ENCODE measurements at regions not wholly inside any gene's neighbourhood (a gene's known extent, or its start where the extent isn't known, plus 50 kb on each side); places are given as distances from the start of the nearest gene placed in this dataset.

- H3K27me3 ChIP-seq (ENCODE audit: control insufficient read depth, insufficient read depth, low read length): no peaks in the 10 kb centered on the region
- intact Hi-C loops (cut with DNase I): no loop called here
- no peaks in the 10 kb centered on the region for H3K36me3 ChIP-seq (ENCODE audit: control insufficient read depth in 2 of 3, insufficient read depth in 3 of 3, low read length in 3 of 3)
- no peaks in the 10 kb centered on the region for H3K4me1 ChIP-seq (ENCODE audit: control insufficient read depth in 2 of 3, insufficient read depth in 2 of 3, low read depth in 1 of 3, low read length in 3 of 3)
- FAIRE-seq (no peak), DNase-seq (no peak)
- no peak overlapping the region for H3K27ac ChIP-seq (ENCODE audit: low read depth in 2 of 2, low read length in 2 of 2)
- TF ChIP-seq, protein P1, sequence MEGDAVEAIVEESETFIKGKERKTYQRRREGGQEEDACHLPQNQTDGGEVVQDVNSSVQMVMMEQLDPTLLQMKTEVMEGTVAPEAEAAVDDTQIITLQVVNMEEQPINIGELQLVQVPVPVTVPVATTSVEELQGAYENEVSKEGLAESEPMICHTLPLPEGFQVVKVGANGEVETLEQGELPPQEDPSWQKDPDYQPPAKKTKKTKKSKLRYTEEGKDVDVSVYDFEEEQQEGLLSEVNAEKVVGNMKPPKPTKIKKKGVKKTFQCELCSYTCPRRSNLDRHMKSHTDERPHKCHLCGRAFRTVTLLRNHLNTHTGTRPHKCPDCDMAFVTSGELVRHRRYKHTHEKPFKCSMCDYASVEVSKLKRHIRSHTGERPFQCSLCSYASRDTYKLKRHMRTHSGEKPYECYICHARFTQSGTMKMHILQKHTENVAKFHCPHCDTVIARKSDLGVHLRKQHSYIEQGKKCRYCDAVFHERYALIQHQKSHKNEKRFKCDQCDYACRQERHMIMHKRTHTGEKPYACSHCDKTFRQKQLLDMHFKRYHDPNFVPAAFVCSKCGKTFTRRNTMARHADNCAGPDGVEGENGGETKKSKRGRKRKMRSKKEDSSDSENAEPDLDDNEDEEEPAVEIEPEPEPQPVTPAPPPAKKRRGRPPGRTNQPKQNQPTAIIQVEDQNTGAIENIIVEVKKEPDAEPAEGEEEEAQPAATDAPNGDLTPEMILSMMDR (IDR thresholded peaks at IDR 0.05; ENCODE audit: borderline replicate concordance, extremely low read depth, insufficient read depth): no peak
- no peak overlapping the region for H3K4me3 ChIP-seq (ENCODE audit: low read length in 3 of 3)
- no peaks in the 10 kb centered on the region for H3K9me3 ChIP-seq (ENCODE audit: control insufficient read depth in 2 of 3, insufficient read depth in 1 of 3, low read length in 3 of 3)
- no peak overlapping the region for H3K9ac ChIP-seq (ENCODE audit: low read length in 3 of 3)
Measured at GRCh38 chr11:116093481-116094270, 589.5 kb upstream of the CADM1 start.

- DNase-seq (no peak), FAIRE-seq (no peak)
- Histone ChIP-seq H3K27me3 (ENCODE audit: control insufficient read depth, insufficient read depth, low read length) (no peaks in the 10 kb centered on the region), H3K9ac (ENCODE audit: low read length in 3 of 3) (no peak overlapping the region), H3K4me3 (ENCODE audit: low read length in 3 of 3) (no peak overlapping the region), H3K27ac (ENCODE audit: low read depth in 2 of 2, low read length in 2 of 2) (no peak overlapping the region), H3K36me3 (ENCODE audit: control insufficient read depth in 2 of 3, insufficient read depth in 3 of 3, low read length in 3 of 3) (no peaks in the 10 kb centered on the region), H3K4me1 (ENCODE audit: control insufficient read depth in 2 of 3, insufficient read depth in 2 of 3, low read depth in 1 of 3, low read length in 3 of 3) (no peaks in the 10 kb centered on the region), H3K9me3 (ENCODE audit: control insufficient read depth in 2 of 3, insufficient read depth in 1 of 3, low read length in 3 of 3) (no peaks in the 10 kb centered on the region)
- TF ChIP-seq, protein P1 (IDR thresholded peaks at IDR 0.05; ENCODE audit: borderline replicate concordance, extremely low read depth, insufficient read depth): no peak
- intact Hi-C loops (cut with DNase I): no loop called here
Measured at GRCh38 chr11:116093065-116093464, 588.9 kb upstream of the CADM1 start.

DNA sequence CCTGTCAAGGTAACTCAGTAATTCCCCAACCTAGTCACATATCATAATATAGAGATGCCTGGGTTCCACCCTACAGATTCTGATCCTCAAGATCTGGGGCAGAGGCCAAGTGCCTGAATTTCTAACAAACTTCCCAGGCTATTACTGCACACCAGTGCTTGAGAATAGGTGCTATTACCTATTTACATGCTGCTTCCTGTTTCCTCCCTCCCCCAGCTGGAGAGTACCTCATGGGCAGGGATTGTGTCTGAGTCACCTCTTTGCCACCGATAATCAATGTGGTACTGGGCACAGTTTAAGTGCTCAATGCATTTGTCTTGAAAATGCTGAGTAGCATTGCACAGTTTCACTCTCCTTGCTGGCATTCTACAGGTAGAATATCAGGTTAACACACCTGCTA is 582.2 kb upstream of the CADM1 start:
- peaks cover 0 to 3% (median 0%) of the 10 kb centered on the region in 3 donors for H3K9me3 ChIP-seq (ENCODE audit: control insufficient read depth in 2 of 3, insufficient read depth in 1 of 3, low read length in 3 of 3)
- no peak overlapping the region for H3K9ac ChIP-seq (ENCODE audit: low read length in 3 of 3)
- TF ChIP-seq, protein P1 (IDR thresholded peaks at IDR 0.05; ENCODE audit: borderline replicate concordance, extremely low read depth, insufficient read depth): no peak
- H3K36me3 ChIP-seq (ENCODE audit: control insufficient read depth in 2 of 3, insufficient read depth in 3 of 3, low read length in 3 of 3): no peaks in the 10 kb centered on the region
- DNase-seq (no peak), FAIRE-seq (no peak)
- no peak overlapping the region for H3K4me3 ChIP-seq (ENCODE audit: low read length in 3 of 3)
- H3K4me1 ChIP-seq (ENCODE audit: control insufficient read depth in 2 of 3, insufficient read depth in 2 of 3, low read depth in 1 of 3, low read length in 3 of 3): no peaks in the 10 kb centered on the region
- H3K27ac ChIP-seq (ENCODE audit: low read depth in 2 of 2, low read length in 2 of 2): no peak overlapping the region
- no peaks in the 10 kb centered on the region for H3K27me3 ChIP-seq (ENCODE audit: control insufficient read depth, insufficient read depth, low read length)
- intact Hi-C loops (cut with DNase I): no loop called here
